DND-41 (cell line): ENCODE measurements at regions not wholly inside any gene's neighbourhood (a gene's known extent, or its start where the extent isn't known, plus 50 kb on each side); places are given as distances from the start of the nearest gene placed in this dataset.

Experiments
- ATAC-seq: fragments of 200-7000 bp; cut with Tn5 transposase; 3 replicates; pipeline ENCODE4 v1.9.1; 2021; ENCODE audit warnings: low read depth; ENCODE audit not compliant: insufficient read depth
- DNase-seq: peaks from one replicate; pipeline ENCODE4 v3.0.0-alpha.2; 2020
- H2AFZ ChIP-seq: 2 replicates; pipeline ENCODE4 v1.6.0; 2012; ENCODE audit warnings: low read depth, low read length
- H3K27ac ChIP-seq: 2 replicates; pipeline ENCODE4 v1.5.1; 2012; ENCODE audit warnings: low read length, inconsistent platforms
- H3K27me3 ChIP-seq: fragments of 200-600 bp; sonication (generic); 2 replicates; pipeline ENCODE4 v1.6.0; 2012; ENCODE audit warnings: low read length, mild to moderate bottlenecking, inconsistent platforms; ENCODE audit not compliant: insufficient read depth, poor library complexity
- H3K36me3 ChIP-seq: 2 replicates; pipeline ENCODE4 v1.5.1; 2012; ENCODE audit warnings: low read length, inconsistent platforms; ENCODE audit not compliant: insufficient read depth
- H3K4me1 ChIP-seq: 2 replicates; pipeline ENCODE4 v1.5.1; 2012; ENCODE audit warnings: mild to moderate bottlenecking, low read length; ENCODE audit not compliant: insufficient read depth
- H3K4me2 ChIP-seq: 2 replicates; pipeline ENCODE4 v1.6.0; 2012; ENCODE audit warnings: mild to moderate bottlenecking, moderate library complexity, low read length, inconsistent platforms; ENCODE audit not compliant: insufficient read depth
- H3K4me3 ChIP-seq, 2 experiments: fragments of 200-600 bp in 1 of 2; shearing (Covaris generic) in 1 of 2; 2 replicates each; pipeline ENCODE4 v1.5.1; 2012 to 2016; ENCODE audit warnings: inconsistent platforms in 2 of 2, low read length in 2 of 2, mild to moderate bottlenecking in 2 of 2, low read depth in 1 of 2, moderate library complexity in 1 of 2
- H3K79me2 ChIP-seq: 2 replicates; pipeline ENCODE4 v1.6.0; 2012; ENCODE audit warnings: low read length, inconsistent platforms; ENCODE audit not compliant: insufficient read depth
- H3K9ac ChIP-seq: 2 replicates; pipeline ENCODE4 v1.6.0; 2012; ENCODE audit warnings: low read depth, mild to moderate bottlenecking, inconsistent platforms, low read length, moderate library complexity
- H3K9me3 ChIP-seq: 2 replicates; pipeline ENCODE4 v1.5.1; 2012; ENCODE audit warnings: low read length, moderate library complexity, mild to moderate bottlenecking, inconsistent platforms; ENCODE audit not compliant: insufficient read depth, severe bottlenecking
- H4K20me1 ChIP-seq: 2 replicates; pipeline ENCODE4 v1.6.0; 2012; ENCODE audit warnings: low read length; ENCODE audit not compliant: insufficient read depth
- EZH2 ChIP-seq: IDR thresholded peaks from 3 replicates; pipeline ENCODE4 v1.6.1; 2012; ENCODE audit warnings: borderline replicate concordance, low read depth, mild to moderate bottlenecking, moderate library complexity, low read length, inconsistent platforms; ENCODE audit not compliant: severe bottlenecking
- TF ChIP-seq, protein P1 (sequence below): IDR thresholded peaks from 2 replicates; pipeline ENCODE4 v1.5.1; 2012; ENCODE audit warnings: borderline replicate concordance, low read length, moderate library complexity, mild to moderate bottlenecking; ENCODE audit not compliant: poor library complexity, severe bottlenecking; ENCODE audit errors: extremely low read depth

DNA sequence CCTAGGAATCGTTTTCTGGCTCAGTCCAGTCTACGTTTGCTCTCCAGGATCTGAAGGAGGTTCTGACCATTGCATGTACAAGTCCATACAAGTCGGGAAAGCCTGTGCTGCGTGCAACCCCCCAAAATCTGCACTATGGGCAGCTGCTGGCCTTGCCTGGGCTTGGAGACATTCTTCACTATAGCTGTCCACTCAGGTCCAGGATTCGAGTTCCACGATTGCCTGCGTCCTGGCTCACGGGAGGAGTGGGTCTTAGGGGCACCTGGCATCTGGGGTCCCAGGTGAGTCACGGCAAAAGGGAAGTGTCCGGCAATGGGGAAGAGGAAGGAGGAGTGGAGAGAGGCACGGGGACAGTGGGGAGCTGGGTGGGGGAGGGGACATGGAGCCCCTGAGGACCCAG, 563.0 kb downstream of the BRD1 start:
- no peaks in the 10 kb centered on the region for H3K79me2 ChIP-seq
- H3K9ac ChIP-seq: no peak overlapping the region
- H3K4me2 ChIP-seq: no peak overlapping the region
- no peak overlapping the region for H2AFZ ChIP-seq
- no peak for ATAC-seq
- peaks cover 11% of the 10 kb centered on the region; the same call in 1 of the 2 replicates for H4K20me1 ChIP-seq
- H3K36me3 ChIP-seq: no peaks in the 10 kb centered on the region
- H3K4me3 ChIP-seq: no peak overlapping the region
- no peaks in the 10 kb centered on the region for H3K4me1 ChIP-seq
- TF ChIP-seq EZH2: no peak
- TF ChIP-seq, protein P1, sequence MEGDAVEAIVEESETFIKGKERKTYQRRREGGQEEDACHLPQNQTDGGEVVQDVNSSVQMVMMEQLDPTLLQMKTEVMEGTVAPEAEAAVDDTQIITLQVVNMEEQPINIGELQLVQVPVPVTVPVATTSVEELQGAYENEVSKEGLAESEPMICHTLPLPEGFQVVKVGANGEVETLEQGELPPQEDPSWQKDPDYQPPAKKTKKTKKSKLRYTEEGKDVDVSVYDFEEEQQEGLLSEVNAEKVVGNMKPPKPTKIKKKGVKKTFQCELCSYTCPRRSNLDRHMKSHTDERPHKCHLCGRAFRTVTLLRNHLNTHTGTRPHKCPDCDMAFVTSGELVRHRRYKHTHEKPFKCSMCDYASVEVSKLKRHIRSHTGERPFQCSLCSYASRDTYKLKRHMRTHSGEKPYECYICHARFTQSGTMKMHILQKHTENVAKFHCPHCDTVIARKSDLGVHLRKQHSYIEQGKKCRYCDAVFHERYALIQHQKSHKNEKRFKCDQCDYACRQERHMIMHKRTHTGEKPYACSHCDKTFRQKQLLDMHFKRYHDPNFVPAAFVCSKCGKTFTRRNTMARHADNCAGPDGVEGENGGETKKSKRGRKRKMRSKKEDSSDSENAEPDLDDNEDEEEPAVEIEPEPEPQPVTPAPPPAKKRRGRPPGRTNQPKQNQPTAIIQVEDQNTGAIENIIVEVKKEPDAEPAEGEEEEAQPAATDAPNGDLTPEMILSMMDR: no peak
- H3K27me3 ChIP-seq: no peaks in the 10 kb centered on the region
- no peak overlapping the region for H3K27ac ChIP-seq
- DNase-seq: no peak
- H3K9me3 ChIP-seq: no peaks in the 10 kb centered on the region

DNA sequence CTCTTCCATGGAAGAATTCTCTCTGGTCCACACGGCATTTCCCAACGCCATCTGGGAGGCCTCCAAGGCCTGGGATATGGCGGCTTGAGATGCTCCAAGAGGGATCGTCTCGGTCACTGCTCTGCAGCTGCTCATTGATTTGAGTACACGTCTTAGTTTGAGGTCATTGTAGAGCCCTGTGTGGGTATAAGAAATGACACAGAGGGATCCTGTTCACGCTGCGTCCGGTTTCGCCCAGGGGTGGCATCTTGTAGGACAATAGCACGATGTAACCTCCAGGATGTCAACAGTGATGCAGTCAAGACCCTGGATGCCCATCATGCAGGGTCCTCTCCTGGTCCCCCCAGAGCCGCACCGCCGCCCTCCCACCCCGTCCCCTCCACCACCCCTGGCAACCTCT, 564.6 kb downstream of the BRD1 start:
- Histone ChIP-seq H3K4me1 (no peaks in the 10 kb centered on the region), H3K4me3 (no peak overlapping the region), H3K9me3 (no peaks in the 10 kb centered on the region), H4K20me1 (peaks cover 11% of the 10 kb centered on the region; the same call in 1 of the 2 replicates), H3K36me3 (no peaks in the 10 kb centered on the region), H2AFZ (no peak overlapping the region), H3K27me3 (no peaks in the 10 kb centered on the region), H3K9ac (no peak overlapping the region), H3K4me2 (no peak overlapping the region), H3K27ac (no peak overlapping the region), H3K79me2 (no peaks in the 10 kb centered on the region)
- DNase-seq: no peak
- ATAC-seq: no peak
- TF ChIP-seq, protein P1: no peak
- no peak for TF ChIP-seq EZH2

DNA sequence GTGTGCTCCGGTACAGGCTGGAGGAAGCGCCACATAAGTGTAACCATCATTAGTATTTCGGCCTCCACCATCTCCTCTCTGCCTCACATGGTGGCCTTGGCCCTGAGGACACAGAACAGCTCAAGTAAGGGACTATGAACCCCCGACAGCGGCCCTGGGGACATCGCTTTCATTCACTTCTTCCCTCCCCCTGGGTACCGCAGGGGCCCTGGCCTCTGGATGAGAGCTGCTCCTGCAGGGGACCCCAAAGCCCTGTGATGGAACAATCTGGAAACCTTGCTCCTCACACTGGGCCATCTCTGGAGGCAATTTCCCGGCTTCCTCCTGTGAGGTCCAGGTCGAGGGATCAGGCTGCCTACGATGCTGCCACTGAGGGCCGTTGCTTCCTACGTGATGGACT, 565.5 kb downstream of the BRD1 start:
- H2AFZ ChIP-seq: no peak overlapping the region
- H3K4me1 ChIP-seq: no peaks in the 10 kb centered on the region
- H3K4me3 ChIP-seq: no peak overlapping the region
- TF ChIP-seq, protein P1: no peak
- no peak for TF ChIP-seq EZH2
- H3K9me3 ChIP-seq: no peaks in the 10 kb centered on the region
- no peak overlapping the region for H3K4me2 ChIP-seq
- peaks cover 11% of the 10 kb centered on the region; the same call in 1 of the 2 replicates for H4K20me1 ChIP-seq
- no peaks in the 10 kb centered on the region for H3K79me2 ChIP-seq
- ATAC-seq: no peak
- H3K27ac ChIP-seq: no peak overlapping the region
- H3K36me3 ChIP-seq: no peaks in the 10 kb centered on the region
- no peak for DNase-seq
- H3K9ac ChIP-seq: no peak overlapping the region
- H3K27me3 ChIP-seq: no peaks in the 10 kb centered on the region

DNA sequence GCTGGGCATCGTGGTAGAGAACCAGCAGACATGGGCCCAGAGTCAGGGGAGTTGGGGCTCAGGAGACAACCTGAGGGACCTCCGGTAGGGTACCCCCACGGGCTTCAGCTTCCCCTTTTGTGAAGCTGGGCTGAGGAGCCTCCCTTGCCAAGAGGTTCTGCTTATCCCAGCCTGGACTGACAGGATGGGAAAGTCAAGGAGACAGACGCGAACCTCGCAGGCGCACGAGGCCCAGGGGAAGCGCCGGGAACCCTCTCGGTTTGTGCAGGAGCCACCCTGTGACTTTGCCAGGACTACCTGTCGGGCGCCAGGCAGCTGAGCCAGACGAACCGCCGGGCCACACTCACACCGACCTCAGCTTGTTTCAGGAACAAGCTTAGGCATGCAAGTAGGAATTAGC, 566.1 kb downstream of the BRD1 start:
- TF ChIP-seq, protein P1: no peak
- no peak for TF ChIP-seq EZH2
- DNase-seq: no peak
- no peak overlapping the region for H3K27ac ChIP-seq
- H3K36me3 ChIP-seq: no peaks in the 10 kb centered on the region
- no peak for ATAC-seq
- H4K20me1 ChIP-seq: peaks cover 11% of the 10 kb centered on the region; the same call in 1 of the 2 replicates
- no peaks in the 10 kb centered on the region for H3K9me3 ChIP-seq
- H3K9ac ChIP-seq: no peak overlapping the region
- no peak overlapping the region for H2AFZ ChIP-seq
- H3K27me3 ChIP-seq: no peaks in the 10 kb centered on the region
- H3K79me2 ChIP-seq: no peaks in the 10 kb centered on the region
- no peak overlapping the region for H3K4me2 ChIP-seq
- H3K4me3 ChIP-seq: no peak overlapping the region
- no peaks in the 10 kb centered on the region for H3K4me1 ChIP-seq
